ENCODE measurements at regions not wholly inside any gene's neighbourhood (a gene's known extent, or its start where the extent isn't known, plus 50 kb on each side); places are given as distances from the start of the nearest gene placed in this dataset.

DNA sequence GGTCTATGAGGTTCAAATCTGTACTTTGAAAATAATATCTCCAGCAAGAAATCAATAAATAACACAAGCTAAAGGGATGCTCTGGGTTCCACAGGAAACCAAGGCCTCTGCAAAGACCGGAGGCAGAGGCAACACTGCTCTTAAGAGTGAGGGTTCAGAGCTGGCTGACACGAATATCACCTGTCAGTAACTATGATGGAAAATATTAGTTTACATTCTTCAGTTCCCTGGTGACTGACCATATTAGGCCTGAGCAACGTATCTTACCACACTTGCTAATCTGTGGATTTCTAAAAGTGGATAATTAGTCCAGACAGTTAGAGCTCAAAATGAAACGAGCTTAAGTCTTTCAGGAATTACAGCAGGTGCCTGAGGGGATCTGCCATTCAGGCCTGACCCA lies 459.3 kb downstream of the HS3ST3B1 start:
- no peaks in the 10 kb centered on the region for H3K9me3 ChIP-seq
- no peak for ATAC-seq
- TF ChIP-seq POLR2AphosphoS5 (IDR thresholded peaks at IDR 0.05) = no peak
- TF ChIP-seq EP300 (IDR thresholded peaks at IDR 0.05) = no peak
- TF ChIP-seq, protein P1, sequence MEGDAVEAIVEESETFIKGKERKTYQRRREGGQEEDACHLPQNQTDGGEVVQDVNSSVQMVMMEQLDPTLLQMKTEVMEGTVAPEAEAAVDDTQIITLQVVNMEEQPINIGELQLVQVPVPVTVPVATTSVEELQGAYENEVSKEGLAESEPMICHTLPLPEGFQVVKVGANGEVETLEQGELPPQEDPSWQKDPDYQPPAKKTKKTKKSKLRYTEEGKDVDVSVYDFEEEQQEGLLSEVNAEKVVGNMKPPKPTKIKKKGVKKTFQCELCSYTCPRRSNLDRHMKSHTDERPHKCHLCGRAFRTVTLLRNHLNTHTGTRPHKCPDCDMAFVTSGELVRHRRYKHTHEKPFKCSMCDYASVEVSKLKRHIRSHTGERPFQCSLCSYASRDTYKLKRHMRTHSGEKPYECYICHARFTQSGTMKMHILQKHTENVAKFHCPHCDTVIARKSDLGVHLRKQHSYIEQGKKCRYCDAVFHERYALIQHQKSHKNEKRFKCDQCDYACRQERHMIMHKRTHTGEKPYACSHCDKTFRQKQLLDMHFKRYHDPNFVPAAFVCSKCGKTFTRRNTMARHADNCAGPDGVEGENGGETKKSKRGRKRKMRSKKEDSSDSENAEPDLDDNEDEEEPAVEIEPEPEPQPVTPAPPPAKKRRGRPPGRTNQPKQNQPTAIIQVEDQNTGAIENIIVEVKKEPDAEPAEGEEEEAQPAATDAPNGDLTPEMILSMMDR (IDR thresholded peaks at IDR 0.05) = no peak
- no peak for TF ChIP-seq POLR2A (IDR thresholded peaks at IDR 0.05)
- H3K4me1 ChIP-seq = no peaks in the 10 kb centered on the region
- H3K4me3 ChIP-seq = no peak overlapping the region
- no peaks in the 10 kb centered on the region for H3K36me3 ChIP-seq
- no peaks in the 10 kb centered on the region for H3K27me3 ChIP-seq
- 28 to 38% methylated on average over 3 to 4 of the region's 4 CpGs for WGBS, 2 donors (ENCODE audit: low coverage in 1 of 2)
- no peak overlapping the region for H3K27ac ChIP-seq

DNA sequence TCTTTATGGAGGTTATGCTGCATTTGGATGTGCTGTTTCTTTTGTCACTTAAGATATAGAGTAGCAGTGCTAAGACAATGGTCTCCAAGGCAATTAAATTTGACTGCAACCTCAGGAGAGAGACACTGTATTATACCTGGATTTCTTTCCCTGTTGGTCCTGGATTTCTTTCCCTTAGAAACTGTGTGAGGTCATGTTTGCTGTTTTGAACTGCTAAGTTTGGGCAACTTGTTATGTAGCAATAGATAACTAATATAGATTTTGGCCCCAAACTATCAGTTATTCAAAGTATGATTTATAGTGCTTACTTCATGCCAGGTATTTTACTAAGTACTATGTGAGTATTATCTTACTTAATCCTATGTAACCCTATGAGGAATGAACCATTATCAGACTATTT lies 458.4 kb downstream of the HS3ST3B1 start:
- Histone ChIP-seq H3K27me3 (no peaks in the 10 kb centered on the region), H3K4me1 (no peaks in the 10 kb centered on the region), H3K4me3 (no peak overlapping the region), H3K27ac (no peak overlapping the region), H3K9me3 (no peaks in the 10 kb centered on the region), H3K36me3 (no peaks in the 10 kb centered on the region)
- ATAC-seq = no peak
- TF ChIP-seq POLR2A (IDR thresholded peaks at IDR 0.05) (no peak), EP300 (IDR thresholded peaks at IDR 0.05) (no peak), POLR2AphosphoS5 (IDR thresholded peaks at IDR 0.05) (no peak)
- TF ChIP-seq, protein P1 (IDR thresholded peaks at IDR 0.05) = no peak

DNA sequence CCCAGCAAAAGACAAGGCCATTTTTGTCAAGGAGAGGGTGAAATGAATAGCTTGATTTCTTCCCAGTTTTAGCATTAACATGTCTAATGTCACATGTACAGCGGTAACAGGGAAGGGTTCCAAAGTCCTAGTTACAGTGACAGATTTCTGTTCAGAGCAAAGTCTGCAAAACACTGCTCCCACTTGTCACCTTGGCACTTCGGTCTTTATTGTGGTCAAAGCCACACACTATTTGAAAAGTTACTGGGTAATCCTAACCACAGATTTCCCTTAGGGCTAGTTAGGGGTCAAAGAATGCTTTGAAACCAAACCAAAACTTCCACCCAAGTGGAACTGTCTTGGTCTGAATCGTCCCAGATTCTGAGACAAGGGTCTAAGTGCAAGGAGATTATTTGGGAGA lies 455.6 kb downstream of the HS3ST3B1 start:
- WGBS, 2 donors (ENCODE audit: low coverage in 1 of 2) = 47% methylated on average over 3 of the region's 3 CpGs; no CpG with 5 or more reads in 1 of the 2 donors
- Histone ChIP-seq H3K4me1 (no peaks in the 10 kb centered on the region), H3K36me3 (no peaks in the 10 kb centered on the region), H3K4me3 (no peak overlapping the region), H3K9me3 (no peaks in the 10 kb centered on the region), H3K27ac (no peak overlapping the region), H3K27me3 (peaks cover under 1% of the 10 kb centered on the region)
- no peak for ATAC-seq
- TF ChIP-seq, protein P1 (IDR thresholded peaks at IDR 0.05) = no peak
- no peak for TF ChIP-seq POLR2AphosphoS5 (IDR thresholded peaks at IDR 0.05)
- no peak for TF ChIP-seq EP300 (IDR thresholded peaks at IDR 0.05)
- TF ChIP-seq POLR2A (IDR thresholded peaks at IDR 0.05) = no peak

DNA sequence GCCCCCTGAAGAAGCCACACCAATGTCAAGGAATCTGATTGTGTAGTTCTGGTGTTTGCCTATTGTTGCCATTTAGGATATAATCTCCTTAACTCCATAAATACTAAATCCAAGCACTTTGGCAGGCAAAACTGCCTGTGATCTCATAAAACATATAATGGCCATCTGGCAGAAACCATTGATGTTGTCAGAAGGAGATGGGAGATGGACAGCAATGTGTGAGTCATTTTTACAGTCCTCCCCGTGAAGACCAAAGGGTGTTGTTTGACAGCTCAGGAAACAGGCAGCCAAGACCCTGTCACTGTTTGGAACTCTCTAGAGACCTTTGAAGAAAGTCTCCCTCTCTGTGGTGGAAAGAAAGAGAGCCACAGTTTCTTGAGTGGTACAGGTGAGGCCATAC lies 454.1 kb downstream of the HS3ST3B1 start:
- H3K4me1 ChIP-seq = no peaks in the 10 kb centered on the region
- ATAC-seq = no peak
- no peaks in the 10 kb centered on the region for H3K36me3 ChIP-seq
- H3K9me3 ChIP-seq = no peaks in the 10 kb centered on the region
- TF ChIP-seq POLR2A (IDR thresholded peaks at IDR 0.05) = no peak
- TF ChIP-seq, protein P1 (IDR thresholded peaks at IDR 0.05) = no peak
- 0 to 27% methylated on average over 1 of the region's 1 CpG for WGBS, 2 donors (ENCODE audit: low coverage in 1 of 2)
- peaks cover 3% of the 10 kb centered on the region for H3K27me3 ChIP-seq
- H3K4me3 ChIP-seq = no peak overlapping the region
- H3K27ac ChIP-seq = no peak overlapping the region

DNA sequence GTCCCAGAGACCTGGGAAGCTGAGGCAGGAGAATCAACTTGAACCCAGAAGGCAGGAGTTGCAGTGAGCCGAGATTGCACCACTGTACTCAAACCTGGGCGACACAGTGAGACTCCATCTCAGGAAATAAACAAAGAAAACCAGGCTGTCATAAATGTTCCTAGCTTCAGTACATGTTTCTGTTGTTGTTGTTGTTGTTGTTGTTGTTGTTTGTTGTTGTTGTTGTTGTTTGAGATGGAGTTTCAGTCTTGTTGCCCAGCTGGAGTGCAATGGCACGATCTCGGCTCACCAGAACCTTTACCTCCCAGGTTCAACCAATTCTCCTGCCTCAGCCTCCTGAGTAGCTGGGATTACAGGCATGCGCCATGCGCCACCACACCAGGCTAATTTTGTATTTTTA lies 452.5 kb downstream of the HS3ST3B1 start:
- WGBS, 2 donors (ENCODE audit: low coverage in 1 of 2) = 94 to 100% methylated on average over 1 to 6 of the region's 6 CpGs
- no peak for ATAC-seq
- Histone ChIP-seq H3K4me1 (no peaks in the 10 kb centered on the region), H3K27ac (no peak overlapping the region), H3K4me3 (no peak overlapping the region), H3K9me3 (no peaks in the 10 kb centered on the region), H3K36me3 (no peaks in the 10 kb centered on the region), H3K27me3 (peaks cover 3% of the 10 kb centered on the region)
- no peak for TF ChIP-seq POLR2A (IDR thresholded peaks at IDR 0.05)
- no peak for TF ChIP-seq EP300 (IDR thresholded peaks at IDR 0.05)
- TF ChIP-seq, protein P1 (IDR thresholded peaks at IDR 0.05) = no peak
- no peak for TF ChIP-seq POLR2AphosphoS5 (IDR thresholded peaks at IDR 0.05)
